Uterus (tissue), 3 donors: ENCODE measurements at regions not wholly inside any gene's neighbourhood (a gene's known extent, or its start where the extent isn't known, plus 50 kb on each side); places are given as distances from the start of the nearest gene placed in this dataset.

Experiments
- DNase-seq, 2 donors: peaks; one replicate each; pipeline ENCODE4 v3.0.0-alpha.2; 2019 to 2020
- H3K27ac ChIP-seq, 2 donors: fragments of 200-600 bp; sonication (generic); 1 replicate in 1 of 2; 2 replicates in 1 of 2; pipeline ENCODE4 v1.5.1; 2016 to 2018
- H3K27me3 ChIP-seq, 2 donors: fragments of 200-600 bp; sonication (generic); one replicate each; pipeline ENCODE4 v1.5.1; 2018 to 2019; ENCODE audit warnings: control low read depth in 1 of 2
- H3K36me3 ChIP-seq, 2 donors: fragments of 200-600 bp; sonication (generic); one replicate each; pipeline ENCODE4 v1.5.1; 2019; ENCODE audit warnings: control low read depth in 1 of 2
- H3K4me1 ChIP-seq, 2 donors: fragments of 200-600 bp; sonication (generic); one replicate each; pipeline ENCODE4 v1.5.1; 2018 to 2019; ENCODE audit warnings: control low read depth in 1 of 2
- H3K4me3 ChIP-seq, 2 donors: fragments of 200-600 bp; sonication (generic); 1 replicate in 1 of 2; 2 replicates in 1 of 2; pipeline ENCODE4 v1.5.1; 2018 to 2019; ENCODE audit warnings: mild to moderate bottlenecking in 1 of 2
- H3K9me3 ChIP-seq, 2 donors: fragments of 200-600 bp; sonication (generic); one replicate each; pipeline ENCODE4 v1.5.1; 2019; ENCODE audit warnings: control low read depth in 1 of 2
- POLR2A ChIP-seq, 2 donors: fragments of 450-650 bp; IDR thresholded peaks; one replicate each; pipeline ENCODE4 v1.6.1; 2016; ENCODE audit warnings: antibody characterized with exemption in 2 of 2, mild to moderate bottlenecking in 1 of 2, moderate library complexity in 1 of 2
- intact Hi-C: fragments of 100-400 bp; cut with DNase I; formaldehyde crosslinking; loops from one replicate; pipeline ENCODE4 v1.15.1; 2023; ENCODE audit warnings: low total_unique reads
- TF ChIP-seq, protein P1 (sequence below), 4 experiments: fragments of 200-600 bp in 2 of 4; fragments of 450-650 bp in 2 of 4; sonication (generic) in 2 of 4; IDR thresholded peaks; one replicate each; pipeline ENCODE4 v1.5.1; 2016 to 2019; ENCODE audit warnings: antibody characterized with exemption in 4 of 4, mild to moderate bottlenecking in 2 of 4, moderate library complexity in 1 of 4
- donor health status: DM: yes; HTN: yes; CAD: no.

- H3K36me3 ChIP-seq, result no peaks in the 10 kb centered on the region
- no peak for DNase-seq
- TF ChIP-seq, protein P1, sequence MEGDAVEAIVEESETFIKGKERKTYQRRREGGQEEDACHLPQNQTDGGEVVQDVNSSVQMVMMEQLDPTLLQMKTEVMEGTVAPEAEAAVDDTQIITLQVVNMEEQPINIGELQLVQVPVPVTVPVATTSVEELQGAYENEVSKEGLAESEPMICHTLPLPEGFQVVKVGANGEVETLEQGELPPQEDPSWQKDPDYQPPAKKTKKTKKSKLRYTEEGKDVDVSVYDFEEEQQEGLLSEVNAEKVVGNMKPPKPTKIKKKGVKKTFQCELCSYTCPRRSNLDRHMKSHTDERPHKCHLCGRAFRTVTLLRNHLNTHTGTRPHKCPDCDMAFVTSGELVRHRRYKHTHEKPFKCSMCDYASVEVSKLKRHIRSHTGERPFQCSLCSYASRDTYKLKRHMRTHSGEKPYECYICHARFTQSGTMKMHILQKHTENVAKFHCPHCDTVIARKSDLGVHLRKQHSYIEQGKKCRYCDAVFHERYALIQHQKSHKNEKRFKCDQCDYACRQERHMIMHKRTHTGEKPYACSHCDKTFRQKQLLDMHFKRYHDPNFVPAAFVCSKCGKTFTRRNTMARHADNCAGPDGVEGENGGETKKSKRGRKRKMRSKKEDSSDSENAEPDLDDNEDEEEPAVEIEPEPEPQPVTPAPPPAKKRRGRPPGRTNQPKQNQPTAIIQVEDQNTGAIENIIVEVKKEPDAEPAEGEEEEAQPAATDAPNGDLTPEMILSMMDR (IDR thresholded peaks at IDR 0.05), result no peak
- no peak for TF ChIP-seq POLR2A (IDR thresholded peaks at IDR 0.05)
- no peaks in the 10 kb centered on the region for H3K9me3 ChIP-seq
- H3K4me3 ChIP-seq, result no peak overlapping the region
- H3K27ac ChIP-seq, result no peak overlapping the region
- intact Hi-C loops, result no loop called here
- no peaks in the 10 kb centered on the region for H3K4me1 ChIP-seq
- H3K27me3 ChIP-seq, result no peaks in the 10 kb centered on the region
Observed at GRCh38 chr3:81320862-81321261, 440.6 kb downstream of the GBE1 start.

DNA sequence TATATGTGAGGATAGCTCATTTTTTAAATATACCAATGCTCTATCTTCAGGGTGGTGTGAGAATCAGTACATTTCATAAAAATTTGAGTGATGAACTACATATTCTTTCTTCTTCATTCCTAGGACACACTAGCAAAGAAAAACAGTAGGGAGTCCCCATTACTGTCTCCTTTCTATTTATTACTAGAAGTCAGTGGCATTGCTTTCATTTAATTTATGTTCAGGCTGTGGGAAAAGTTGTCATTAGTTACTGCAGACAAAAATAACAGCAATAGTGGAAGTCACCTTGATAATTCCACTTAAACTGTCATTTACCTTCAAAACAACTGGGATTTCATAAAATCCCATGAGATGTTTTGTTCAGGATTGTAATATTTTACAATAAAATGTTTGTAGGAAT, 446.4 kb downstream of the GBE1 start:
- intact Hi-C loops, result no loop called here
- TF ChIP-seq POLR2A (IDR thresholded peaks at IDR 0.05), result no peak
- TF ChIP-seq, protein P1 (IDR thresholded peaks at IDR 0.05), result no peak
- no peaks in the 10 kb centered on the region for H3K36me3 ChIP-seq
- H3K9me3 ChIP-seq, result no peaks in the 10 kb centered on the region
- no peak overlapping the region for H3K4me3 ChIP-seq
- no peaks in the 10 kb centered on the region for H3K27me3 ChIP-seq
- H3K4me1 ChIP-seq, result no peaks in the 10 kb centered on the region
- H3K27ac ChIP-seq, result no peak overlapping the region
- DNase-seq, result no peak

DNA sequence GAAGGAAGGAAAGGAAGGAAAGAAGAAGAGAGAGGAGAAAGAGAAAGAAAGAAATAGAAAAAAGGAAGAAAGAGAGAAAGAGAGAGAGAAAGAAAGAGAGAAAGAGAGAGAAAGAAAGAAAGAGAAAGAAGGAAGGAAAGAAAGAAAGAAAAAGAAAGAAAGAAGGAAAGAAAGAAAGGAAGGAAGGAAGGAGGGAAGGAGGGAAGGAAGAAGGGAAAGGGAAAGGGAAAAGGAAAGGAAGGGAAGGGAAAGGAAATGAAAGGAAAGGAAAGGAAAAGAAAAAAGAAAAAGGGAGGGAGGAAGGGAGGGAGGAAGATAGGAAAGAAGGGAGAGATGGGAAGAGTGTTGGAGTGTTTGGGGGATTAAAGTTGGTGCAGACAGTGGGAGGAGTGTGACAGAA, 450.1 kb downstream of the GBE1 start:
- no peaks in the 10 kb centered on the region for H3K36me3 ChIP-seq
- DNase-seq, result no peak
- H3K27ac ChIP-seq, result no peak overlapping the region
- no peak overlapping the region for H3K4me3 ChIP-seq
- TF ChIP-seq, protein P1 (IDR thresholded peaks at IDR 0.05), result no peak
- no peak for TF ChIP-seq POLR2A (IDR thresholded peaks at IDR 0.05)
- H3K4me1 ChIP-seq, result no peaks in the 10 kb centered on the region
- no peaks in the 10 kb centered on the region for H3K9me3 ChIP-seq
- no peaks in the 10 kb centered on the region for H3K27me3 ChIP-seq
- intact Hi-C loops, result no loop called here

GRCh38 chr3:81308306-81308705, 453.1 kb downstream of the GBE1 start:
- intact Hi-C loops, result no loop called here
- Histone ChIP-seq H3K27me3 (no peaks in the 10 kb centered on the region), H3K9me3 (no peaks in the 10 kb centered on the region), H3K4me3 (no peak overlapping the region), H3K36me3 (no peaks in the 10 kb centered on the region), H3K27ac (no peak overlapping the region), H3K4me1 (no peaks in the 10 kb centered on the region)
- DNase-seq, result no peak
- TF ChIP-seq POLR2A (IDR thresholded peaks at IDR 0.05), result no peak
- TF ChIP-seq, protein P1 (IDR thresholded peaks at IDR 0.05), result no peak

- no peak for DNase-seq
- no peaks in the 10 kb centered on the region for H3K36me3 ChIP-seq
- H3K9me3 ChIP-seq, result no peaks in the 10 kb centered on the region
- no peak overlapping the region for H3K4me3 ChIP-seq
- no peaks in the 10 kb centered on the region for H3K4me1 ChIP-seq
- TF ChIP-seq, protein P1 (IDR thresholded peaks at IDR 0.05), result no peak
- TF ChIP-seq POLR2A (IDR thresholded peaks at IDR 0.05), result no peak
- intact Hi-C loops, result no loop called here
- H3K27ac ChIP-seq, result no peak overlapping the region
- H3K27me3 ChIP-seq, result no peaks in the 10 kb centered on the region
Observed at GRCh38 chr3:81307221-81307620, 454.2 kb downstream of the GBE1 start.
